ENCODE measurements at regions not wholly inside any gene's neighbourhood (a gene's known extent, or its start where the extent isn't known, plus 50 kb on each side); places are given as distances from the start of the nearest gene placed in this dataset.

DNA sequence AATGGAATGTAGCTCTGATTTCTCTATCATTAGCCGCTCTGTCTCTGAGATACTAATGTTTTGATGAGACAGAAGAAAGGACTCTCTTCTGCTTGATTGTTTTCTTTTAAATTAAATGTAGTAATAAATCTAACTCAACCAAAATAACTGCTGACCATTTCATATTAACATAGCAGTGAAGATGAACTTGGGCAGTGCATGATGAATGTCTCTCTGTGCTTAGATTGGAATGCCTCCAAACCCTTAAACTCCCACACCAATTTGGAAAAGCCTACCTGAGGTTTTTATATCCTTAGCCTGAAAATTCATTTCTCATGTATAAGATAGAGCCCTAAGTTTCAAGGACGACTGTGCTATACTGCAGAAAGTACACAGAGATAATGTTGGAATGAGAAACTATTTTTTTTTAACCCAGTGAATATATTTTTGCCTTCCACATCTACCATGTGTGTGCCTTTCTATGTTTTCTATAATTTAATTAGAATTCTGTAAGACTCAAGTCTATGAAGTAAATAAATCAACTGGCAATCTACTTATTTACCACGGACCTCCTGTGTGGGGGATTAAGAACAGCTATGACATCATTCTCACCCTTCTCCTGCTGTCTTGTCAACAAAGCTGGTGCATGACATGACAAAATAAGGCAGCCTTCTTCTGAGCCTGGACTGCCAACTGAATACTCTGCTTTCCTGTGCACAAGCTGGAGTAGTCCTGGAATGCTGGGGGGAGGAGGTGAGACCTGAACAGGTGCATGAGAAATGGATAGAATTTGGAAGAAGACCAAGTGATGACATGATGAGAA is 155.5 kb downstream of the FGF9 start:
- Histone ChIP-seq H3K4me3 (replicated peaks in 1 of 3; ENCODE audit: insufficient read depth in 1 of 3, low read depth in 1 of 3, low read length in 3 of 3) (no peak overlapping the region), H3K27ac (ENCODE audit: insufficient read depth, low read depth, low read length) (no peak overlapping the region), H3K27me3 (ENCODE audit: control insufficient read depth in 2 of 2, insufficient read depth in 2 of 2, low read length in 2 of 2) (no peaks in the 10 kb centered on the region), H4K20me1 (replicated peaks; ENCODE audit: control insufficient read depth, extremely low read depth, insufficient read depth, low read length) (no peaks in the 10 kb centered on the region), H3K4me1 (ENCODE audit: control insufficient read depth, extremely low read depth, insufficient read depth, low read length) (no peaks in the 10 kb centered on the region), H3K9me1 (replicated peaks; ENCODE audit: control insufficient read depth, extremely low read depth, insufficient read depth, low read length) (no peaks in the 10 kb centered on the region), H2AFZ (ENCODE audit: low read depth, low read length) (no peak overlapping the region), H3K9me3 (replicated peaks; ENCODE audit: control insufficient read depth, insufficient read depth, low read length) (peaks cover 7% of the 10 kb centered on the region), H3K4me2 (ENCODE audit: insufficient read depth, low read length) (no peak overlapping the region), H3K36me3 (ENCODE audit: control insufficient read depth in 2 of 2, extremely low read depth in 1 of 2, insufficient read depth in 2 of 2, low read length in 2 of 2) (no peaks in the 10 kb centered on the region), H3K79me2 (ENCODE audit: control insufficient read depth, insufficient read depth, low read length) (no peaks in the 10 kb centered on the region), H3K9ac (replicated peaks; ENCODE audit: extremely low read depth, insufficient read depth, low read length) (no peak overlapping the region)
- ChIA-PET CTCF (no interaction called here), POLR2A (no interaction called here)
- intact Hi-C loops (cut with micrococcal nuclease) = no loop called here
- dilution Hi-C loops (cut with MboI; ENCODE audit: extremely low pct_ligation_motif_present, low sequenced_read_pairs) = no loop called here
- TF ChIP-seq EZH2 (IDR thresholded peaks at IDR 0.05; ENCODE audit: borderline replicate concordance, low read depth, low read length, severe bottlenecking) (no peak), POLR2AphosphoS5 (IDR thresholded peaks at IDR 0.05; ENCODE audit: insufficient read depth, low read depth, low read length) (no peak), MAX (IDR thresholded peaks at IDR 0.05; ENCODE audit: insufficient read depth, insufficient read length) (no peak), FOS (IDR thresholded peaks at IDR 0.05; ENCODE audit: borderline replicate concordance, insufficient read depth, low read length) (no peak)
- TF ChIP-seq, protein P1, sequence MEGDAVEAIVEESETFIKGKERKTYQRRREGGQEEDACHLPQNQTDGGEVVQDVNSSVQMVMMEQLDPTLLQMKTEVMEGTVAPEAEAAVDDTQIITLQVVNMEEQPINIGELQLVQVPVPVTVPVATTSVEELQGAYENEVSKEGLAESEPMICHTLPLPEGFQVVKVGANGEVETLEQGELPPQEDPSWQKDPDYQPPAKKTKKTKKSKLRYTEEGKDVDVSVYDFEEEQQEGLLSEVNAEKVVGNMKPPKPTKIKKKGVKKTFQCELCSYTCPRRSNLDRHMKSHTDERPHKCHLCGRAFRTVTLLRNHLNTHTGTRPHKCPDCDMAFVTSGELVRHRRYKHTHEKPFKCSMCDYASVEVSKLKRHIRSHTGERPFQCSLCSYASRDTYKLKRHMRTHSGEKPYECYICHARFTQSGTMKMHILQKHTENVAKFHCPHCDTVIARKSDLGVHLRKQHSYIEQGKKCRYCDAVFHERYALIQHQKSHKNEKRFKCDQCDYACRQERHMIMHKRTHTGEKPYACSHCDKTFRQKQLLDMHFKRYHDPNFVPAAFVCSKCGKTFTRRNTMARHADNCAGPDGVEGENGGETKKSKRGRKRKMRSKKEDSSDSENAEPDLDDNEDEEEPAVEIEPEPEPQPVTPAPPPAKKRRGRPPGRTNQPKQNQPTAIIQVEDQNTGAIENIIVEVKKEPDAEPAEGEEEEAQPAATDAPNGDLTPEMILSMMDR (IDR thresholded peaks at IDR 0.05; ENCODE audit: extremely low read depth in 1 of 2, insufficient read depth in 1 of 2, low read depth in 1 of 2, low read length in 2 of 2) = no peak
- FAIRE-seq (no peak), DNase-seq (ENCODE audit: low read depth, low spot score) (no peak)
- no TSS peak for BruUV-seq (replicated peaks)

Data from endothelial cell of umbilical vein (primary cell).